ENCODE measurements at regions not wholly inside any gene's neighbourhood (a gene's known extent, or its start where the extent isn't known, plus 50 kb on each side); places are given as distances from the start of the nearest gene placed in this dataset.

- no peak for TF ChIP-seq HDAC1 (IDR thresholded peaks at IDR 0.05)
- TF ChIP-seq MNT (conservative IDR thresholded peaks at IDR 0.05) = no peak
- no peak for TF ChIP-seq SMAD2 (IDR thresholded peaks at IDR 0.05; ENCODE audit: low read depth, low read length)
- TF ChIP-seq RBM34 (IDR thresholded peaks at IDR 0.05; ENCODE audit: borderline replicate concordance, insufficient read depth, low read length) = no peak
- TF ChIP-seq PRPF4 (IDR thresholded peaks at IDR 0.05; ENCODE audit: insufficient read depth, low read depth, low read length, poor library complexity, severe bottlenecking) = no peak
These were observed 619.4 kb upstream of the TMPRSS15 start (continued) for GRCh38 chr21:19022978-19023377.

GRCh38 chr21:19026911-19027310 is 623.3 kb upstream of the TMPRSS15 start:
- no peaks in the 10 kb centered on the region for H3K79me2 ChIP-seq (ENCODE audit: control insufficient read depth, insufficient read depth, low read length)
- no TSS peak for BruUV-seq (replicated peaks)
- no peak overlapping the region for H3K4me2 ChIP-seq (ENCODE audit: insufficient read depth, low read length)
- H3K9me3 ChIP-seq (replicated peaks; ENCODE audit: control insufficient read depth, insufficient read depth, low read depth, low read length) = no peaks in the 10 kb centered on the region
- CTCF ChIA-PET (ENCODE audit: low intra/inter-chr PET ratio) = no interaction called here
- H3K9me1 ChIP-seq (ENCODE audit: control insufficient read depth, insufficient read depth, low read length) = no peaks in the 10 kb centered on the region
- H3K4me1 ChIP-seq (replicated peaks in 1 of 2; ENCODE audit: control insufficient read depth in 2 of 2, insufficient read depth in 2 of 2, low read length in 2 of 2) = no peaks in the 10 kb centered on the region
- FAIRE-seq (no peak), DNase-seq (ENCODE audit: extremely low read depth in 1 of 4, low spot score in 3 of 4) (no peak), ATAC-seq (no peak)
- H3K27ac ChIP-seq (ENCODE audit: extremely low read depth, low read depth, low read length) = no peak overlapping the region
- intact Hi-C loops (cut with micrococcal nuclease) (no loop called here), in situ Hi-C loops (cut with MboI) (no loop called here)
- no peak overlapping the region for H3K9ac ChIP-seq (ENCODE audit: insufficient read depth in 1 of 2, low read depth in 2 of 2, low read length in 2 of 2)
- no peaks in the 10 kb centered on the region for H4K20me1 ChIP-seq (replicated peaks; ENCODE audit: control insufficient read depth, insufficient read depth, low read length)
- TF ChIP-seq ZNF75A (CRISPR knock-in tag; IDR thresholded peaks at IDR 0.05) (no peak), SAFB2 (IDR thresholded peaks at IDR 0.05; ENCODE audit: borderline replicate concordance, low read depth, low read length, severe bottlenecking) (no peak), U2AF1 (optimal IDR thresholded peaks at IDR 0.05; ENCODE audit: low read depth, low read length) (no peak), ZNF668 (CRISPR knock-in tag; IDR thresholded peaks at IDR 0.05) (no peak), FOXK1 (CRISPR knock-in tag; IDR thresholded peaks at IDR 0.05; ENCODE audit: borderline replicate concordance) (no peak), RBM22 (IDR thresholded peaks at IDR 0.05; ENCODE audit: low read depth, low read length, poor library complexity, severe bottlenecking) (no peak), ZNF133 (CRISPR knock-in tag; IDR thresholded peaks at IDR 0.05) (no peak), ZFP30 (CRISPR knock-in tag; IDR thresholded peaks at IDR 0.05; ENCODE audit: borderline replicate concordance) (no peak), TCFL5 (CRISPR knock-in tag; conservative IDR thresholded peaks at IDR 0.05) (no peak)
- H3K27me3 ChIP-seq (ENCODE audit: control insufficient read depth in 2 of 2, insufficient read depth in 2 of 2, low read length in 2 of 2) = no peaks in the 10 kb centered on the region
- H2AFZ ChIP-seq (ENCODE audit: low read depth, low read length) = no peak overlapping the region
- no peaks in the 10 kb centered on the region for H3K36me3 ChIP-seq (ENCODE audit: control insufficient read depth, insufficient read depth, low read length)
- H3K4me3 ChIP-seq = no peak overlapping the region
- POLR2A ChIA-PET = no interaction called here

All from K562 (cell line).